Parathyroid adenoma (tissue), 2 donors: ENCODE measurements at regions not wholly inside any gene's neighbourhood (a gene's known extent, or its start where the extent isn't known, plus 50 kb on each side); places are given as distances from the start of the nearest gene placed in this dataset.

Source experiments
- H2AFZ ChIP-seq: fragments of 300-600 bp; sonication (generic); one replicate; pipeline ENCODE4 v1.7.0; 2017; ENCODE audit warnings: antibody characterized with exemption, mild to moderate bottlenecking
- H3K27ac ChIP-seq: fragments of 300-600 bp; sonication (generic); one replicate; pipeline ENCODE4 v1.7.0; 2017
- H3K27me3 ChIP-seq: fragments of 300-600 bp; sonication (generic); one replicate; pipeline ENCODE4 v1.7.0; 2017; ENCODE audit warnings: low read length; ENCODE audit not compliant: control insufficient read depth, insufficient read depth
- H3K36me3 ChIP-seq: fragments of 300-600 bp; sonication (generic); one replicate; pipeline ENCODE4 v1.7.0; 2017; ENCODE audit warnings: low read length; ENCODE audit not compliant: control insufficient read depth, insufficient read depth
- H3K4me1 ChIP-seq: fragments of 300-600 bp; sonication (generic); one replicate; pipeline ENCODE4 v1.7.0; 2017; ENCODE audit warnings: control low read depth
- H3K4me2 ChIP-seq: fragments of 300-600 bp; sonication (generic); one replicate; pipeline ENCODE4 v1.7.0; 2017; ENCODE audit warnings: low read length
- H3K4me3 ChIP-seq: fragments of 300-600 bp; sonication (generic); one replicate; pipeline ENCODE4 v1.7.0; 2017; ENCODE audit warnings: low read depth, low read length
- H3K79me2 ChIP-seq: fragments of 300-600 bp; sonication (generic); one replicate; pipeline ENCODE4 v1.7.0; 2017; ENCODE audit warnings: control low read depth
- H3K9ac ChIP-seq: fragments of 300-600 bp; sonication (generic); one replicate; pipeline ENCODE4 v1.7.0; 2017; ENCODE audit warnings: mild to moderate bottlenecking
- H3K9me3 ChIP-seq: fragments of 300-600 bp; sonication (generic); one replicate; pipeline ENCODE4 v1.7.0; 2017; ENCODE audit warnings: low read length; ENCODE audit not compliant: control insufficient read depth
- TF ChIP-seq, protein P1 (sequence below): fragments of 300-600 bp; sonication (generic); IDR thresholded peaks from one replicate; pipeline ENCODE4 v1.7.0; 2017; ENCODE audit warnings: antibody characterized with exemption, mild to moderate bottlenecking
- donor health status: primary hyperparathyroidism.

DNA sequence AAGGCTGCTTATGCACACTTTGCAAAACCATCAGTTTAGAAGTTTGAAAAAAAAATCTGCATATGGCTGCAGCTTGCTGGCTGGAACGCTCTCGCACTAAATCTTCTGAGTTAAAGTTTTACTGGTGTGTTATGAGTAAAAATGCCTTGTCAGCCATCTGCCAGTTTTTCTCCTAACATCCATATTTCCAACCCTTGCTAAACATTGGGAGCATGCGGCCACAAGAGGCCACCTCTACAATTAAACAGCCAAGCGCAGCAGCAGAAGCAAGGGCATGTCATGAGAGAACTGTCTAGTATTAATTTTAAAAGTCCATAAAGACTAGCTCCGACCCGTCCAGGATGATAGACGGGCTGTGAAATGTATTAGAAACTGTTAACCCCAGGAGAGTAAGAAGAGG is 248.3 kb downstream of the TSHZ3 start:
- Histone ChIP-seq H3K27me3 (no peaks in the 10 kb centered on the region), H3K4me1 (no peaks in the 10 kb centered on the region), H3K9ac (no peak overlapping the region)

DNA sequence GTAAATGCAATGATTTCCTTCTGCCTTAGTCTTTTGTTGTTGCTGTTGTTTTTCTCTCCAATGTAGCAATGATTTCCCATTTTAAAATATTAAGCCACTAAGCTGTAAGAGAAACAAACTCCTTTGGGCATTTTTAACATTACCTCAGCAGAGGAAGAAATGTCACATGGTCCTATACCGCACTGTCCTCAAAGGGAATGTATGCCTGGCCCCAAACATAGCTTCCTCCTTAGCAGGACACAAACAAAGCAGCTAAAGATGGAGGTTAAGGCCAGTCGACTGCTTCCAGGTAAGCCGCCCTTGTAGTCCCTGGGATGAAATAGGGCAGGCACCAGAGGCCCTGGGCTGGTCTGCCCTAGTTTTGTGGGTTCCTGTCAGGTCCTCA is 249.0 kb downstream of the TSHZ3 start:
- Histone ChIP-seq H3K9me3 (no peaks in the 10 kb centered on the region), H3K27ac (no peak overlapping the region), H3K4me1 (no peaks in the 10 kb centered on the region), H3K36me3 (no peaks in the 10 kb centered on the region), H3K4me3 (no peak overlapping the region), H3K9ac (no peak overlapping the region), H3K27me3 (no peaks in the 10 kb centered on the region), H3K4me2 (no peak overlapping the region), H2AFZ (no peak overlapping the region), H3K79me2 (no peaks in the 10 kb centered on the region)
- TF ChIP-seq, protein P1, sequence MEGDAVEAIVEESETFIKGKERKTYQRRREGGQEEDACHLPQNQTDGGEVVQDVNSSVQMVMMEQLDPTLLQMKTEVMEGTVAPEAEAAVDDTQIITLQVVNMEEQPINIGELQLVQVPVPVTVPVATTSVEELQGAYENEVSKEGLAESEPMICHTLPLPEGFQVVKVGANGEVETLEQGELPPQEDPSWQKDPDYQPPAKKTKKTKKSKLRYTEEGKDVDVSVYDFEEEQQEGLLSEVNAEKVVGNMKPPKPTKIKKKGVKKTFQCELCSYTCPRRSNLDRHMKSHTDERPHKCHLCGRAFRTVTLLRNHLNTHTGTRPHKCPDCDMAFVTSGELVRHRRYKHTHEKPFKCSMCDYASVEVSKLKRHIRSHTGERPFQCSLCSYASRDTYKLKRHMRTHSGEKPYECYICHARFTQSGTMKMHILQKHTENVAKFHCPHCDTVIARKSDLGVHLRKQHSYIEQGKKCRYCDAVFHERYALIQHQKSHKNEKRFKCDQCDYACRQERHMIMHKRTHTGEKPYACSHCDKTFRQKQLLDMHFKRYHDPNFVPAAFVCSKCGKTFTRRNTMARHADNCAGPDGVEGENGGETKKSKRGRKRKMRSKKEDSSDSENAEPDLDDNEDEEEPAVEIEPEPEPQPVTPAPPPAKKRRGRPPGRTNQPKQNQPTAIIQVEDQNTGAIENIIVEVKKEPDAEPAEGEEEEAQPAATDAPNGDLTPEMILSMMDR, result no peak

More for the DNA sequence above, 248.3 kb downstream of the TSHZ3 start:
- no peak overlapping the region for H2AFZ ChIP-seq
- H3K79me2 ChIP-seq, result no peaks in the 10 kb centered on the region
- no peak overlapping the region for H3K4me3 ChIP-seq
- TF ChIP-seq, protein P1, result no peak
- H3K9me3 ChIP-seq, result no peaks in the 10 kb centered on the region
- no peak overlapping the region for H3K27ac ChIP-seq
- H3K4me2 ChIP-seq, result no peak overlapping the region
- no peaks in the 10 kb centered on the region for H3K36me3 ChIP-seq

DNA sequence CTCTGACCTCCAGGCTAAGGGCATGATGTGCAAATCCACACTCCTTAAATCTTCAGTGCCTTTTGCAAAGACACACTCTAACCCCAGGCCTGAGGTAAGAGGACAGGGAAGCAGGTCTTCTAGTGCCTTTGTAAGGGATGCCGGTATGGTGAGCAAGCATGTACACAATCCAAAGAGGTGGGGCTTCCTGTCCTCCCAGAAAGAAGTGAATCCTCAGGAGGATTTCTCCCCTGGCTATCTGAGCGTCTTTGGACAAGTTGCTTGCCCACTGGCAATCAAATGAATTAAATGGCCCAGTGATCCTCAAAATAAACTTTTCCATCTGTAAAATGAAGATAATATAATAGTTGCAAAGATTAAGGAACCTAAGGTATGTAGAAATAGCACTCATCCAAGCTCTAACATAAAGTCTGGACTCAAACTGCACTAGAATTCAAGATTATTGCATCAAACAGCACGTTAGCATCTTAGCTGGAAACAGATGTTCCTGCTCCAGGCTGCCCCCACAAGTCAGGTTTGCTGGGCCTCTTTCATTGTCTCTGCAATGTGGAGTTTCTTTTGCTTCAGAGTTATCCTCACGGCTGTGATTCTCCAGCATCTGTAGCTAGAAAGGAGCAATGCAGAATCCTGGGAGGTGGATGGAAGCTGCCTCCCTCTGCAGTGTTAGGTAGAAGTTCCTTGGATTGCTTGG is 249.6 kb downstream of the TSHZ3 start:
- no peaks in the 10 kb centered on the region for H3K4me1 ChIP-seq
- H3K36me3 ChIP-seq, result no peaks in the 10 kb centered on the region
- no peak overlapping the region for H3K4me3 ChIP-seq
- no peak overlapping the region for H3K27ac ChIP-seq
- no peak overlapping the region for H3K9ac ChIP-seq
- no peaks in the 10 kb centered on the region for H3K27me3 ChIP-seq
- no peak overlapping the region for H3K4me2 ChIP-seq
- TF ChIP-seq, protein P1, result no peak
- no peaks in the 10 kb centered on the region for H3K9me3 ChIP-seq
- H3K79me2 ChIP-seq, result no peaks in the 10 kb centered on the region
- no peak overlapping the region for H2AFZ ChIP-seq

DNA sequence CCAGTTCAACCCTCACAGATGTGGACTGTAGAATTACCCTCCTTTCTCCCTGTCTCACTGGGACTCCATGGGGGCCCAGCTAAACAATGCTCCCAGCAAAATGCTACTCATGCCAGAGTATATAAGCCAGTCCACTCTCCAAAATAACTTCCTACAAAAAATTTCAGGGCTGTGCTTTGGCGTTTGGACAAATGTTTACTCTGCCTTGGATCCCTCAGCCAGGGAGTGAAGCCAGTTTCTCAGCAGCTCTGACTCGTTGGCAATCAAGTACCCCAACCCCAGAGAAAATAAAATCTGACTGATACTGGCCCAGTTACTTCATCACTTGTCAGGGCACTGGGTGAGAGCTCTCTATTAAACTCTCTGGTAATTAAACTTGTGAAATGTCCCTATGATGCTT is 250.4 kb downstream of the TSHZ3 start:
- Histone ChIP-seq H3K4me1 (no peaks in the 10 kb centered on the region), H3K9ac (no peak overlapping the region), H3K36me3 (no peaks in the 10 kb centered on the region), H3K9me3 (no peaks in the 10 kb centered on the region), H3K4me2 (no peak overlapping the region), H3K4me3 (no peak overlapping the region), H3K27me3 (no peaks in the 10 kb centered on the region), H2AFZ (no peak overlapping the region), H3K27ac (no peak overlapping the region), H3K79me2 (no peaks in the 10 kb centered on the region)
- TF ChIP-seq, protein P1, result no peak

DNA sequence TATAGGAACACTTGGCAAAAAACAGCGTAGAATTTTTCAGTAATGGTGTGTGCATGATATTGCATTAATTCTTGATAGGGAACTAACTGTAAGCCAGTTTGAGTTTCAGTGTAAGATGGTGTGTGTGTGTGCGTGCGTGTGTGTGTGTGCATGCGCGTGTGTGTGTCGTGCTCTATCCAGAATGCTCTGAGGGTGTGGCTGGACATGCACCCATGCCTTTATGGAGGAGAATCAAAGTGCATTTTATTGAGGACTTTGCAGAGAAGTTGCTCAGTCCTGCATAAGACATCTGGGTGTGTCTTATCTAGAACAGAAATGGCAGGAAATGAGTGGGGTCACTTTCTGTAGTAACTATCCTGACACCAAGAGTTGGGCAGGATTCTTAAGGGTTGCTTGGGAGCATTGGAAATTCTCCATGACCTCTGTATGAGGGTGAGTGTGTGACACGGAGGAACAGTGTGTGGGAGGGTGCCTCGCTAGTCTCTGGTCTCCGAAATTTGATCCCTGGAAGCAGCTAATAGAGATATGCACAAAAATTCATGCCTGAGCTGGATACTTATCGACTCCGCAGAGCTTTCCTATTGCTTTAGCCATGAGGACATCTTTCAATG is 252.2 kb downstream of the TSHZ3 start:
- no peak overlapping the region for H3K4me3 ChIP-seq
- H3K27me3 ChIP-seq, result no peaks in the 10 kb centered on the region
- no peak overlapping the region for H3K27ac ChIP-seq
- H3K79me2 ChIP-seq, result no peaks in the 10 kb centered on the region
- no peaks in the 10 kb centered on the region for H3K4me1 ChIP-seq
- H3K9me3 ChIP-seq, result no peaks in the 10 kb centered on the region
- H3K4me2 ChIP-seq, result no peak overlapping the region
- TF ChIP-seq, protein P1, result no peak
- no peak overlapping the region for H2AFZ ChIP-seq
- no peak overlapping the region for H3K9ac ChIP-seq
- H3K36me3 ChIP-seq, result no peaks in the 10 kb centered on the region
